A673 (cell line): ENCODE measurements at regions not wholly inside any gene's neighbourhood (a gene's known extent, or its start where the extent isn't known, plus 50 kb on each side); places are given as distances from the start of the nearest gene placed in this dataset.

Experiments used
- BruUV-seq: library from RNA; stranded (reverse); fragments of 400-500 nt; replicated peaks from 2 replicates; lab custom pipeline; 2021; lab: Mats Ljungman, UMichigan
- CTCF ChIA-PET: fragments of 300-600 bp; sonication (Branson Sonifier 250); formaldehyde crosslinking; loops from one replicate; lab custom pipeline; 2022; ENCODE audit warnings: antibody characterized with exemption; lab: Charles Lee
- POLR2A ChIA-PET: fragments of 300-600 bp; sonication (Branson Sonifier 250); formaldehyde crosslinking; loops from one replicate; lab custom pipeline; 2022; ENCODE audit warnings: antibody characterized with exemption; ENCODE audit not compliant: low non-redundant PET; lab: Charles Lee
- DNase-seq: peaks from one replicate; pipeline ENCODE4 v3.0.0-alpha.2; 2015; ENCODE audit warnings: low spot score
- H3K27ac ChIP-seq: fragments of 200-600 bp; sonication (generic); 2 replicates; pipeline ENCODE4 v1.5.1; 2016; ENCODE audit warnings: mixed run types, low read depth, mild to moderate bottlenecking, mixed read lengths, antibody characterized with exemption, low read length; ENCODE audit not compliant: poor library complexity, severe bottlenecking
- H3K27me3 ChIP-seq: fragments of 200-600 bp; sonication (generic); replicated peaks from 2 replicates; pipeline ENCODE4 v1.6.1; 2017; ENCODE audit warnings: mixed run types, low read depth, mild to moderate bottlenecking, mixed read lengths, antibody characterized with exemption, low read length; ENCODE audit not compliant: insufficient read depth, poor library complexity
- H3K36me3 ChIP-seq: fragments of 200-600 bp; sonication (generic); 2 replicates; pipeline ENCODE4 v1.6.1; 2016; ENCODE audit warnings: mixed run types, mild to moderate bottlenecking, mixed read lengths, antibody characterized with exemption, low read length; ENCODE audit not compliant: insufficient read depth, poor library complexity, severe bottlenecking
- H3K4me1 ChIP-seq: fragments of 200-600 bp; sonication (generic); 2 replicates; pipeline ENCODE4 v1.6.1; 2017; ENCODE audit warnings: mixed run types, mild to moderate bottlenecking, mixed read lengths, antibody characterized with exemption, low read length; ENCODE audit not compliant: insufficient read depth, poor library complexity, severe bottlenecking
- H3K4me3 ChIP-seq: fragments of 200-600 bp; sonication (generic); 2 replicates; pipeline ENCODE4 v1.5.1; 2016; ENCODE audit warnings: low read depth, mixed run types, mild to moderate bottlenecking, mixed read lengths, low read length; ENCODE audit not compliant: poor library complexity, severe bottlenecking
- H3K9me3 ChIP-seq: fragments of 200-600 bp; sonication (generic); 2 replicates; pipeline ENCODE4 v1.6.1; 2016; ENCODE audit warnings: mixed run types, low read depth, mild to moderate bottlenecking, mixed read lengths, antibody characterized with exemption, low read length; ENCODE audit not compliant: poor library complexity, severe bottlenecking
- EZH2 ChIP-seq: fragments of 200-600 bp; sonication (generic); IDR thresholded peaks from 2 replicates; pipeline ENCODE4 v1.6.1; 2017; ENCODE audit warnings: borderline replicate concordance, low read depth, mild to moderate bottlenecking, mixed read lengths, antibody characterized with exemption, low read length; ENCODE audit not compliant: poor library complexity, severe bottlenecking
- intact Hi-C: fragments of 100-400 bp; cut with micrococcal nuclease; formaldehyde crosslinking; loops from one replicate; pipeline ENCODE4 v1.10.0; 2022; ENCODE audit not compliant: unreplicated experiment
- TF ChIP-seq, protein P1 (sequence below): fragments of 300-800, 200-600 bp; sonication (generic); conservative IDR thresholded peaks from 2 replicates; pipeline ENCODE4 v1.5.1; 2017; ENCODE audit warnings: low read depth, mild to moderate bottlenecking, antibody characterized with exemption, low read length, moderate library complexity, mixed read lengths

- POLR2A ChIA-PET = no interaction called here
- TF ChIP-seq EZH2 = no peak
- TF ChIP-seq, protein P1, sequence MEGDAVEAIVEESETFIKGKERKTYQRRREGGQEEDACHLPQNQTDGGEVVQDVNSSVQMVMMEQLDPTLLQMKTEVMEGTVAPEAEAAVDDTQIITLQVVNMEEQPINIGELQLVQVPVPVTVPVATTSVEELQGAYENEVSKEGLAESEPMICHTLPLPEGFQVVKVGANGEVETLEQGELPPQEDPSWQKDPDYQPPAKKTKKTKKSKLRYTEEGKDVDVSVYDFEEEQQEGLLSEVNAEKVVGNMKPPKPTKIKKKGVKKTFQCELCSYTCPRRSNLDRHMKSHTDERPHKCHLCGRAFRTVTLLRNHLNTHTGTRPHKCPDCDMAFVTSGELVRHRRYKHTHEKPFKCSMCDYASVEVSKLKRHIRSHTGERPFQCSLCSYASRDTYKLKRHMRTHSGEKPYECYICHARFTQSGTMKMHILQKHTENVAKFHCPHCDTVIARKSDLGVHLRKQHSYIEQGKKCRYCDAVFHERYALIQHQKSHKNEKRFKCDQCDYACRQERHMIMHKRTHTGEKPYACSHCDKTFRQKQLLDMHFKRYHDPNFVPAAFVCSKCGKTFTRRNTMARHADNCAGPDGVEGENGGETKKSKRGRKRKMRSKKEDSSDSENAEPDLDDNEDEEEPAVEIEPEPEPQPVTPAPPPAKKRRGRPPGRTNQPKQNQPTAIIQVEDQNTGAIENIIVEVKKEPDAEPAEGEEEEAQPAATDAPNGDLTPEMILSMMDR = no peak
- Histone ChIP-seq H3K4me1 (peaks cover 6% of the 10 kb centered on the region), H3K27ac (no peak overlapping the region), H3K4me3 (no peak overlapping the region), H3K27me3 (peaks cover 2% of the 10 kb centered on the region), H3K36me3 (no peaks in the 10 kb centered on the region), H3K9me3 (no peaks in the 10 kb centered on the region)
- BruUV-seq = no TSS peak
- CTCF ChIA-PET = no interaction called here
- intact Hi-C loops = no loop called here
- DNase-seq = peak; percentile 63
These were observed 406.2 kb downstream of the MBD2 start for GRCh38 chr18:53817976-53818950.

GRCh38 chr18:53800171-53800570 is 424.3 kb downstream of the MBD2 start:
- no peak overlapping the region for H3K4me3 ChIP-seq
- H3K27me3 ChIP-seq = no peaks in the 10 kb centered on the region
- intact Hi-C loops = no loop called here
- CTCF ChIA-PET = no interaction called here
- POLR2A ChIA-PET = no interaction called here
- no peaks in the 10 kb centered on the region for H3K36me3 ChIP-seq
- DNase-seq = no peak
- no peaks in the 10 kb centered on the region for H3K4me1 ChIP-seq
- H3K27ac ChIP-seq = no peak overlapping the region
- H3K9me3 ChIP-seq = no peaks in the 10 kb centered on the region
- BruUV-seq = no TSS peak
- TF ChIP-seq, protein P1 = no peak
- no peak for TF ChIP-seq EZH2

DNA sequence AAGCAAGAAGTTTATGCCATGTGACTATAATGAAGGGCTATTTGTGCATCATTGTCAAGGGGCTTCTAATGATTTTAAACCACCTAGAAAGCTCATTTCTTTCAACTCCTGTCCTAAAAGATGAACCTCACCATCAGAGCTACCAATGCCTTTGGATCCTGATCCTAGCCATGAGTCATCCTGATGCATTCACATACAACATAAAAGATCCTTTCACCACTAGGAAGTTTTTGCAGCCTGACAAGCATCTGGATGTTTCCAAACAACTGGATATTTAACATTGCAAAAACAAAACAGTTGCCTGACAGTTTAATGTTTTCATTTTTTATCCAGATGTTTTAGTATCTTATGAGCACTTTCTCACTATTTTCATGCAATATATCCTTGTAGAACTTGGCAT is 425.3 kb downstream of the MBD2 start:
- peak; percentile 11 for DNase-seq
- no peaks in the 10 kb centered on the region for H3K4me1 ChIP-seq
- no peaks in the 10 kb centered on the region for H3K27me3 ChIP-seq
- no peaks in the 10 kb centered on the region for H3K9me3 ChIP-seq
- H3K27ac ChIP-seq = no peak overlapping the region
- no peaks in the 10 kb centered on the region for H3K36me3 ChIP-seq
- H3K4me3 ChIP-seq = no peak overlapping the region
- no TSS peak for BruUV-seq
- POLR2A ChIA-PET = no interaction called here
- intact Hi-C loops = no loop called here
- CTCF ChIA-PET = no interaction called here
- TF ChIP-seq EZH2 = no peak
- TF ChIP-seq, protein P1 = no peak
